Central memory CD4-positive, alpha-beta T cell (primary cell): ENCODE measurements at regions not wholly inside any gene's neighbourhood (a gene's known extent, or its start where the extent isn't known, plus 50 kb on each side); places are given as distances from the start of the nearest gene placed in this dataset.

Source experiments
- DNase-seq: peaks from one replicate; pipeline ENCODE4 v3.0.0; 2022

- no peak for DNase-seq
These were observed 180.5 kb upstream of the DMAC1 start for GRCh38 chr9:7980041-7980440.

- DNase-seq: no peak
These were observed 180.0 kb upstream of the DMAC1 start for GRCh38 chr9:7979611-7980010.

GRCh38 chr9:7977586-7977985, 178.0 kb upstream of the DMAC1 start:
- DNase-seq: no peak

- DNase-seq: no peak
These were observed 177.3 kb upstream of the DMAC1 start for GRCh38 chr9:7976856-7977255.

- peak; percentile 89 for DNase-seq
These were observed 176.7 kb upstream of the DMAC1 start for GRCh38 chr9:7976167-7976755.

- no peak for DNase-seq
These were observed 175.8 kb upstream of the DMAC1 start for GRCh38 chr9:7975336-7975735.

GRCh38 chr9:7974335-7974960, 174.9 kb upstream of the DMAC1 start:
- DNase-seq: no peak

GRCh38 chr9:7973123-7973522, 173.5 kb upstream of the DMAC1 start:
- DNase-seq: no peak

- no peak for DNase-seq
These were observed 171.2 kb upstream of the DMAC1 start for GRCh38 chr9:7970681-7971330.

- DNase-seq: no peak
These were observed 169.1 kb upstream of the DMAC1 start for GRCh38 chr9:7968687-7969086.

GRCh38 chr9:7967851-7968250, 168.3 kb upstream of the DMAC1 start:
- no peak for DNase-seq

- DNase-seq: no peak
These were observed 167.7 kb upstream of the DMAC1 start for GRCh38 chr9:7967093-7967827.

- no peak for DNase-seq
These were observed 165.5 kb upstream of the DMAC1 start for GRCh38 chr9:7965063-7965462.

- DNase-seq: no peak
These were observed 163.4 kb upstream of the DMAC1 start for GRCh38 chr9:7963026-7963425.

- DNase-seq: no peak
These were observed 161.5 kb upstream of the DMAC1 start for GRCh38 chr9:7961076-7961475.

GRCh38 chr9:7960320-7961050, 160.9 kb upstream of the DMAC1 start:
- DNase-seq: no peak

GRCh38 chr9:7957803-7958202, 158.2 kb upstream of the DMAC1 start:
- no peak for DNase-seq

GRCh38 chr9:7947577-7947976, 148.0 kb upstream of the DMAC1 start:
- DNase-seq: no peak

GRCh38 chr9:7946458-7946857, 146.9 kb upstream of the DMAC1 start:
- DNase-seq: no peak

GRCh38 chr9:7944572-7944971, 145.0 kb upstream of the DMAC1 start:
- DNase-seq: no peak

- DNase-seq: no peak
These were observed 138.3 kb upstream of the DMAC1 start for GRCh38 chr9:7937761-7938491.

- DNase-seq: no peak
These were observed 137.4 kb upstream of the DMAC1 start for GRCh38 chr9:7936996-7937395.
